Left kidney (tissue), 1 donor: ENCODE measurements at regions not wholly inside any gene's neighbourhood (a gene's known extent, or its start where the extent isn't known, plus 50 kb on each side); places are given as distances from the start of the nearest gene placed in this dataset.
"Not testable (repeated sequence)": the region's sequence is repeated elsewhere in the genome, so short reads cannot be mapped to it uniquely, and the experiment has no call there.

Experiments used
- DNase-seq: peaks from one replicate; pipeline ENCODE4 v3.0.0-alpha.2; 2013

GRCh38 chr17:14732211-14732610 lies 431.3 kb downstream of the HS3ST3B1 start:
- no peak for DNase-seq

- no peak for DNase-seq
These were observed 430.7 kb downstream of the HS3ST3B1 start for GRCh38 chr17:14731591-14731990.

- DNase-seq = no peak
These were observed 429.9 kb downstream of the HS3ST3B1 start for GRCh38 chr17:14730821-14731220.

GRCh38 chr17:14725729-14726128 lies 424.8 kb downstream of the HS3ST3B1 start:
- no peak for DNase-seq

GRCh38 chr17:14724770-14725169 lies 423.9 kb downstream of the HS3ST3B1 start:
- DNase-seq = no peak

GRCh38 chr17:14723349-14723748 lies 422.5 kb downstream of the HS3ST3B1 start:
- not testable (repeated sequence) for DNase-seq

GRCh38 chr17:14719942-14720341 lies 419.1 kb downstream of the HS3ST3B1 start:
- no peak for DNase-seq

- no peak for DNase-seq
These were observed 417.0 kb downstream of the HS3ST3B1 start for GRCh38 chr17:14717859-14718258.

- no peak for DNase-seq
These were observed 414.7 kb downstream of the HS3ST3B1 start for GRCh38 chr17:14715561-14715960.

- DNase-seq = no peak
These were observed 411.7 kb downstream of the HS3ST3B1 start for GRCh38 chr17:14712611-14713021.

- no peak for DNase-seq
These were observed 403.2 kb downstream of the HS3ST3B1 start for GRCh38 chr17:14704121-14704520.

GRCh38 chr17:14701886-14702285 lies 401.0 kb downstream of the HS3ST3B1 start:
- no peak for DNase-seq

GRCh38 chr17:14699574-14700185 lies 398.8 kb downstream of the HS3ST3B1 start:
- no peak for DNase-seq

- DNase-seq = no peak
These were observed 392.5 kb downstream of the HS3ST3B1 start for GRCh38 chr17:14693382-14693781.

- DNase-seq = no peak
These were observed 389.8 kb downstream of the HS3ST3B1 start for GRCh38 chr17:14690704-14691103.

- no peak for DNase-seq
These were observed 387.3 kb downstream of the HS3ST3B1 start for GRCh38 chr17:14688134-14688533.

GRCh38 chr17:14672830-14673229 lies 371.9 kb downstream of the HS3ST3B1 start:
- no peak for DNase-seq

GRCh38 chr17:14670861-14671260 lies 370.0 kb downstream of the HS3ST3B1 start:
- DNase-seq = no peak

- no peak for DNase-seq
These were observed 363.6 kb downstream of the HS3ST3B1 start for GRCh38 chr17:14664511-14664910.

GRCh38 chr17:14641117-14641516 lies 340.2 kb downstream of the HS3ST3B1 start:
- DNase-seq = no peak

GRCh38 chr17:14637260-14637659 lies 336.4 kb downstream of the HS3ST3B1 start:
- DNase-seq = no peak

GRCh38 chr17:14630621-14631020 lies 329.7 kb downstream of the HS3ST3B1 start:
- no peak for DNase-seq

GRCh38 chr17:14630046-14630445 lies 329.2 kb downstream of the HS3ST3B1 start:
- DNase-seq = no peak

- no peak for DNase-seq
These were observed 321.8 kb downstream of the HS3ST3B1 start for GRCh38 chr17:14622615-14623101.
